Transverse colon (tissue), 4 donors: ENCODE measurements at regions not wholly inside any gene's neighbourhood (a gene's known extent, or its start where the extent isn't known, plus 50 kb on each side); places are given as distances from the start of the nearest gene placed in this dataset.

Experiments used
- DNase-seq: peaks from one replicate; pipeline ENCODE4 v3.0.0-alpha.2; 2019
- H3K27ac ChIP-seq, 4 donors: fragments of 200-600 bp; sonication (generic); 2 replicates each; pipeline ENCODE4 v1.5.1; 2016 to 2018; ENCODE audit warnings: inconsistent platforms in 4 of 4
- H3K27me3 ChIP-seq: fragments of 200-600 bp; sonication (generic); 2 replicates; pipeline ENCODE4 v1.5.1; 2017; ENCODE audit warnings: inconsistent platforms
- H3K36me3 ChIP-seq, 4 donors: fragments of 200-600 bp; sonication (generic); 2 replicates each; pipeline ENCODE4 v1.5.1; 2017 to 2019; ENCODE audit warnings: inconsistent platforms in 4 of 4
- H3K4me1 ChIP-seq, 4 donors: fragments of 200-600 bp; sonication (generic); 2 replicates each; pipeline ENCODE4 v1.5.1; 2017 to 2020; ENCODE audit warnings: inconsistent platforms in 4 of 4
- H3K4me3 ChIP-seq, 4 donors: fragments of 200-600 bp; sonication (generic); 1 replicate in 1 of 4; 2 replicates in 3 of 4; pipeline versions ENCODE4 v1.5.1 to v1.6.1; 2017 to 2019; ENCODE audit warnings: inconsistent platforms in 4 of 4
- H3K9me3 ChIP-seq, 2 donors: fragments of 200-600 bp; sonication (generic); 2 replicates each; pipeline ENCODE4 v1.5.1; 2017 to 2019; ENCODE audit warnings: inconsistent platforms in 2 of 2
- EP300 ChIP-seq: sonication (generic); formaldehyde crosslinking; IDR thresholded peaks from one replicate; pipeline ENCODE4 v1.6.1; 2017; ENCODE audit warnings: antibody characterized with exemption, low read depth
- POLR2A ChIP-seq: fragments of 450-650 bp; IDR thresholded peaks from one replicate; pipeline ENCODE4 v1.6.1; 2016; ENCODE audit warnings: antibody characterized with exemption, mild to moderate bottlenecking, moderate library complexity
- POLR2AphosphoS5 ChIP-seq, 3 donors: sonication (generic); formaldehyde crosslinking; IDR thresholded peaks; one replicate each; pipeline ENCODE4 v1.6.1; 2016; ENCODE audit warnings: antibody characterized with exemption in 3 of 3
- WGBS, 2 donors: methylation state at CpG; one replicate each; pipeline ENCODE4 v1.1.5; 2018; ENCODE audit warnings: low coverage in 1 of 2; 5-methylcytosine and 5-hydroxymethylcytosine counted together
- in situ Hi-C, 4 donors: fragments of 200-750 bp; cut with MboI; loops; one replicate each; pipeline versions ENCODE4 v1.15.0 to v1.15.1; 2017; ENCODE audit warnings: low sequenced_read_pairs in 3 of 4, low pct_ligation_motif_present in 1 of 4, low pct_unique_long_range_greater_than_20kb in 1 of 4
- intact Hi-C: fragments of 100-400 bp; cut with DNase I; formaldehyde crosslinking; loops from one replicate; pipeline ENCODE4 v1.15.1; 2023; ENCODE audit warnings: low total_unique reads
- TF ChIP-seq, protein P1 (sequence below), 5 experiments: fragments of 200-600 bp in 3 of 5; fragments of 450-650 bp in 2 of 5; sonication (generic) in 3 of 5; IDR thresholded peaks; 1 replicate in 2 of 5; 2 replicates in 3 of 5; pipeline ENCODE4 v1.5.1; 2016 to 2017; ENCODE audit warnings: antibody characterized with exemption in 5 of 5, inconsistent platforms in 3 of 5, mild to moderate bottlenecking in 2 of 5, moderate library complexity in 1 of 5

DNA sequence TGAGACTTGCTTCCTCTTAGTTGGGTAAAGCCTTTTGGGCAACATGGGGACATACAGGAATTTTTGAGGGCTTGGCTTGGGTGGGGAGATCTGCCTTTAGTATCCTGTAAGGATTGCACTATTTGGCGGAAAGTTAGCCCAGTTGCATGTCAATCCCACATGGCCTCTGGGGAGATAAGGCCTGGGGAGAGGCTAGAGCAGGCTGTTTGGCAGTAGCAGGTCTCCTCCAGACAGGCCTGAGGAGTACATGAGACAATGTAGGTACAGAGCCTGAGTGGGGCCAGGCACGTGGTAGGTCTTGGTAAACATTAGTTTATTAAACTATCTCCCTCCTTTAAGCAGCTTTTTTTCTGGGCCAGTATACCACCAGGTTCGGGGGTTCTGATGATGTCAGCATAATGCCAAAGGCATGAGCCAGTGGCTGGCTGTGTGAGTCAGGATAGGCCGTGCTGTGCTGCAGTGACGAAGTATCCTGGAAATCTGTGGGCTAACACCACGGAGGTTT, 147.9 kb downstream of the VEGFA start:
- peak overlapping the region; percentile 41 to 65 (median 60) for H3K27ac ChIP-seq
- DNase-seq = no peak
- no peak for TF ChIP-seq POLR2AphosphoS5 (IDR thresholded peaks at IDR 0.05)
- TF ChIP-seq, protein P1, sequence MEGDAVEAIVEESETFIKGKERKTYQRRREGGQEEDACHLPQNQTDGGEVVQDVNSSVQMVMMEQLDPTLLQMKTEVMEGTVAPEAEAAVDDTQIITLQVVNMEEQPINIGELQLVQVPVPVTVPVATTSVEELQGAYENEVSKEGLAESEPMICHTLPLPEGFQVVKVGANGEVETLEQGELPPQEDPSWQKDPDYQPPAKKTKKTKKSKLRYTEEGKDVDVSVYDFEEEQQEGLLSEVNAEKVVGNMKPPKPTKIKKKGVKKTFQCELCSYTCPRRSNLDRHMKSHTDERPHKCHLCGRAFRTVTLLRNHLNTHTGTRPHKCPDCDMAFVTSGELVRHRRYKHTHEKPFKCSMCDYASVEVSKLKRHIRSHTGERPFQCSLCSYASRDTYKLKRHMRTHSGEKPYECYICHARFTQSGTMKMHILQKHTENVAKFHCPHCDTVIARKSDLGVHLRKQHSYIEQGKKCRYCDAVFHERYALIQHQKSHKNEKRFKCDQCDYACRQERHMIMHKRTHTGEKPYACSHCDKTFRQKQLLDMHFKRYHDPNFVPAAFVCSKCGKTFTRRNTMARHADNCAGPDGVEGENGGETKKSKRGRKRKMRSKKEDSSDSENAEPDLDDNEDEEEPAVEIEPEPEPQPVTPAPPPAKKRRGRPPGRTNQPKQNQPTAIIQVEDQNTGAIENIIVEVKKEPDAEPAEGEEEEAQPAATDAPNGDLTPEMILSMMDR (IDR thresholded peaks at IDR 0.05) = no peak
- TF ChIP-seq EP300 = no peak
- no peak for TF ChIP-seq POLR2A
- H3K4me3 ChIP-seq = no peak overlapping the region
- no peaks in the 10 kb centered on the region for H3K36me3 ChIP-seq
- WGBS, 2 donors = 53 to 75% methylated on average over 2 to 6 of the region's 6 CpGs
- H3K27me3 ChIP-seq = no peaks in the 10 kb centered on the region
- in situ Hi-C loops (no loop called here), intact Hi-C loops (no loop called here)
- H3K9me3 ChIP-seq = no peaks in the 10 kb centered on the region
- peaks cover 11 to 38% (median 22%) of the 10 kb centered on the region in 4 donors for H3K4me1 ChIP-seq

DNA sequence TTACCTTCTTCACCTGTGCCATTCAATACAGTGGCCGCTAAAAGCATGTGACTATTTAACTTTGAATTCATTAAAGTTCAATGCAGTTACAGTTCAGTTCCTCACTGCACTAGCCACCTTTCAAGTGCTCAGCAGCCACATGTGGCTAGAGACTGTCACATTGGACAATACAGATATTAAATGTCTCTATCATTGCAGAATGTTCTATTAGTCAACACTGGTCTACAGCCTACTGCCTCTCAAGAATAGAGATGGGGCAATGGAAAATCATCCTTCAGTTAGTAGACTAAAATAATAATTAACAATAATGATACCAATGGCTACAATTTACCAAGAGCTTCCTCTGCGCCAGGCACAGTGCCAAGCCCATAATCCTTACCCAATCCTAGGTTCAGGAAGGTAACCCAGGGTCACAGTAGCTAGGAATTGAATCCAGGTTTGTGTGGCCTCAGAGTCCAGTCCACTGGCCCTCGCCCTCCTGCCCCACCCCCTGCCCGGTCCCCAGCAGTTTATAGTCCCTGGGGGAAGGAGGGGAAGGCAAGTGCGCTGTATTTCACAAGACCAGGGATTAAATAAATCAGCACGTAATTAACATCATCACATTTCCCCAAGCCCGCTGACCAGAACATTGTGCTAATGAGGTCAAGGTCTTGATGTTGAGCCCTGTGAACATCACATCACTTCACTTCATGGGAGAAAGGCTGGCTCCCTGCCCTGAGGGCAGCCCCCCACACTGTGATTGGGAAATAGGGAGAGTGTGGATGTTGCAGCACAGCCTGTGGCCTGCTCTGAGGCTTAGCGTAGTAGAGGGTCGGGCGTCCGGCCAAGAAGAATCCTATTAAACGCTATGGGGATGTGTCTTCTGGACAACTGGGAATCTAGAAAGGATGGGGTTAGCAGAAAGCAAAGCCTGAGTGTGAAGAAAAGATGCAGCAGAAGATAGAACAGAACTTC, 147.2 kb downstream of the VEGFA start:
- Histone ChIP-seq H3K4me1 (peaks cover 11 to 42% (median 22%) of the 10 kb centered on the region in 4 donors), H3K4me3 (no peak overlapping the region), H3K9me3 (no peaks in the 10 kb centered on the region), H3K27ac (peak overlapping the region; percentile 41 to 65 (median 60)), H3K36me3 (no peaks in the 10 kb centered on the region), H3K27me3 (no peaks in the 10 kb centered on the region)
- in situ Hi-C loops = no loop called here
- peak; percentile 82 for DNase-seq
- 44 to 63% methylated on average over 5 to 12 of the region's 12 CpGs for WGBS, 2 donors
- TF ChIP-seq POLR2AphosphoS5 (IDR thresholded peaks at IDR 0.05) = peak in 2 of 3 donors; percentile 32 to 53
- TF ChIP-seq, protein P1 (IDR thresholded peaks at IDR 0.05) = no peak
- intact Hi-C loops = no loop called here

DNA sequence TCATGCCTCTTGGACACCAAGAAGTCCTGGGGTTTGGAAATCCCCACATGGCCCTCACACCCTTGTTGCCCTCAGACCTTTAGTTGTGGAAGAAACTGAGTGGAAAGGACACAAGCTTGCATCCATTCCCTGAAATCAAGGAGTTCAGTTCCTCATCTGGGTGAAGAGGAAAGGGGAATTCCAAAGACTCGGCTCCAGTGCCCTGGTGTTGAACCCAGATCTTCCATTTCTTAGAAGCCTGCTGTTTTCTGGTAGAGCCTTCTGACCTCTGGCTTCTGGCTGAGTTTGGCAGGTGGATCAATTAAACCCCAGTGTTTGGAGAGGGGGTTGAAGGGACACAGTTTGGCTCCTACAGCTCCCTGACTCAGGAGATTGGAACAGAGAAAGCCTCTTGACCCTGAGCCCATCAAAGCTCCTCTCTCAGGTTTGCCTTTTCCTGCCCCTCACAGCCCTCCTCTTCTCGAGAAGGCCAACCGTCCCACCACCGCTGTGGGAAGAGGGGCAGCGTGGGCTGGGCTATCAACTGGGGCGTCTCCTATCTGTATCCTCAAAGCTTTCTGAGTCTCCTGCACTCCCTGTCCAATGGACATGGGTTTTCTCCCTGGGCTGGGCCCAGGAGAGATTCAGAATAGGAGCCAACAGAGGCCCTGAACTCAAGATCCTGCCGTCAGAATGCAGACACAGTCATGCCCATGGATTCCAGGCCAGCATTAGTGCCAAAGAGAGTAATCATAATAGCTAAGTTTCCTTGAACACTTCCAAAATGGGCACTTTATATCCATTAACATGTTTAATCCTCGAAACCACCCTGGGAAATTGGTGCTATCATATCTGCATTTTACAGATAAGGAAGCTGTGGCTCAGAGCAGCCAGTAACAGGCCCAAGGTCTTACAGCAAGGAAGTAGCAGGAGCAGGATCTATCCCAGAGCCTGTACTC, 146.2 kb downstream of the VEGFA start:
- intact Hi-C loops = no loop called here
- peaks cover 11 to 46% (median 22%) of the 10 kb centered on the region in 4 donors for H3K4me1 ChIP-seq
- H3K9me3 ChIP-seq = no peaks in the 10 kb centered on the region
- no peaks in the 10 kb centered on the region for H3K36me3 ChIP-seq
- WGBS, 2 donors = 81% methylated on average over 8 of the region's 8 CpGs; no CpG with 5 or more reads in 1 of the 2 donors
- TF ChIP-seq POLR2AphosphoS5 (IDR thresholded peaks at IDR 0.05) = no peak
- no peaks in the 10 kb centered on the region for H3K27me3 ChIP-seq
- H3K27ac ChIP-seq = peak overlapping the region; percentile 41 to 65 (median 60)
- no peak for DNase-seq
- no peak overlapping the region for H3K4me3 ChIP-seq
- in situ Hi-C loops = no loop called here

DNA sequence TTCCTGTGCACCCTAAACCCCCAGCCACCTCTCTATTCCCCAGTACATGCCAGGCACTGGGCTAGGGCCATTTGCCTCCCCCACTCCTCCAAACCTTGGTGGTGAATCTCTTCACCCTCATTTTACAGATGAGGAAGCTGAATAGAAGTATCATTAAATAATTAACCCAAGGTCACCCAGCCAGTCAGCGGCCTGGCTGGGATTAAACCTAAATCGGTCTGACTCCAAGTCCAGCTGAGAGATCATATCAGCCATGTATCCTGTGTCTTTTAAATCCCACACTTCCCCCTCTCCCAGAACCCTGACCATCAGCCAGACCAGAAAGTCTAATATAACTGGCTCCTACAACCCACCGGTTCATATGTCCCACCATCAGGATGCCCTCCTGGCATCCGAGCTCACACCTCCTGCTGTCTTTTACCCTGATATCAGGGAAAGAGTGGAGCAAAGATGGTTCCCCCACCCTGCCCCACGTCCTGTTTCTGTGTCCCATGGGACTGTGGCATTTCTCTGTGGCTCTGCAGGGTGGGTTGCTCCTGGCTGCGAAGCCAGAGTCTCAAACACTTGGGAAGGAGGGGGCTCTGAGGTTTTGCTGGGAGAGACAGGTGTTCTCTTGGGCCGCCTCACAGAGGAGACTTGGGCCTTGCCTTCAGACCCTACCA, 145.3 kb downstream of the VEGFA start:
- Histone ChIP-seq H3K27me3 (no peaks in the 10 kb centered on the region), H3K4me3 (no peak overlapping the region), H3K27ac (no peak overlapping the region), H3K4me1 (peaks cover 11 to 47% (median 22%) of the 10 kb centered on the region in 4 donors), H3K9me3 (no peaks in the 10 kb centered on the region), H3K36me3 (no peaks in the 10 kb centered on the region)
- intact Hi-C loops (no loop called here), in situ Hi-C loops (no loop called here)
- DNase-seq = no peak
- WGBS, 2 donors = 95 to 100% methylated on average over 1 to 7 of the region's 7 CpGs
- no peak for TF ChIP-seq POLR2A
- TF ChIP-seq, protein P1 (IDR thresholded peaks at IDR 0.05) = no peak
- TF ChIP-seq EP300 = no peak
- no peak for TF ChIP-seq POLR2AphosphoS5 (IDR thresholded peaks at IDR 0.05)
